Right lobe of liver (tissue), 4 donors: ENCODE measurements at regions not wholly inside any gene's neighbourhood (a gene's known extent, or its start where the extent isn't known, plus 50 kb on each side); places are given as distances from the start of the nearest gene placed in this dataset.

Source experiments
- CTCF ChIP-seq, 4 donors: fragments of 200-600 bp in 3 of 4; fragments of 450-650 bp in 1 of 4; IDR thresholded peaks; one replicate each; pipeline versions ENCODE4 v1.5.1 to v1.8.0; 2016 to 2022; ENCODE audit warnings: antibody characterized with exemption in 4 of 4, mild to moderate bottlenecking in 2 of 4
- POLR2A ChIP-seq: fragments of 450-650 bp; IDR thresholded peaks from one replicate; pipeline ENCODE4 v1.6.1; 2017; ENCODE audit warnings: antibody characterized with exemption, mild to moderate bottlenecking
- donor health status: DM: no; HTN: no; CAD: no.
- donor health status: DM: no; HTN: no; CAD: no.
- donor health status: DM: no; HTN: yes; CAD: no.

- TF ChIP-seq POLR2A (no peak), CTCF (IDR thresholded peaks at IDR 0.05) (no peak)
Measured at GRCh38 chr14:40099316-40099715, 667.1 kb upstream of the FBXO33 start.
